ENCODE measurements at regions not wholly inside any gene's neighbourhood (a gene's known extent, or its start where the extent isn't known, plus 50 kb on each side); places are given as distances from the start of the nearest gene placed in this dataset.

DNA sequence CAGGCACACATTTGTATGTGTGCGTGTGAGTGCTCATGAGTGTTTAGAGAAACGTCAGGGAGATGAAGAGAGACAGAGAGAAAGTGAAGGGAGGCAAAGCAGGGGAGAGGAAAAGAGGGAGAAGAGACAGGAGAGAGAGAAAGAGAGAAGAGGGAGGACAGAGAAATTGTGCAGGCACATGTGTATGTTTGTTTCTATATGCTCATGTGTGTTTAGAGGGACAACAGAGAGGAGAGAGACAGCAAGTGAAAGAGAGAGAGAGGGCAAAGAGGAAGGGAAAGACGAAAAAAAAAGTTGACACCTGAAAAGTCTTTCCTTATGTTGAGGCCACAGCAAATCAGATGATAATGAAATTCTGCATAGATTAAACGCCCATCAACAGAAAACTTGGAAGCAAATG is 541.1 kb downstream of the TNS1 start:
- Mint-ChIP-seq H3K36me3 (ENCODE audit: unreplicated experiment) (no peaks in the 10 kb centered on the region), H3K27ac (ENCODE audit: unreplicated experiment) (no peak overlapping the region), H3K4me1 (ENCODE audit: low read depth, unreplicated experiment) (no peaks in the 10 kb centered on the region), H3K27me3 (ENCODE audit: unreplicated experiment) (no peaks in the 10 kb centered on the region), H3K4me3 (ENCODE audit: unreplicated experiment) (no peak overlapping the region), H3K9me3 (ENCODE audit: unreplicated experiment) (no peaks in the 10 kb centered on the region)
- no peak for DNase-seq
- TF ChIP-seq, protein P1, sequence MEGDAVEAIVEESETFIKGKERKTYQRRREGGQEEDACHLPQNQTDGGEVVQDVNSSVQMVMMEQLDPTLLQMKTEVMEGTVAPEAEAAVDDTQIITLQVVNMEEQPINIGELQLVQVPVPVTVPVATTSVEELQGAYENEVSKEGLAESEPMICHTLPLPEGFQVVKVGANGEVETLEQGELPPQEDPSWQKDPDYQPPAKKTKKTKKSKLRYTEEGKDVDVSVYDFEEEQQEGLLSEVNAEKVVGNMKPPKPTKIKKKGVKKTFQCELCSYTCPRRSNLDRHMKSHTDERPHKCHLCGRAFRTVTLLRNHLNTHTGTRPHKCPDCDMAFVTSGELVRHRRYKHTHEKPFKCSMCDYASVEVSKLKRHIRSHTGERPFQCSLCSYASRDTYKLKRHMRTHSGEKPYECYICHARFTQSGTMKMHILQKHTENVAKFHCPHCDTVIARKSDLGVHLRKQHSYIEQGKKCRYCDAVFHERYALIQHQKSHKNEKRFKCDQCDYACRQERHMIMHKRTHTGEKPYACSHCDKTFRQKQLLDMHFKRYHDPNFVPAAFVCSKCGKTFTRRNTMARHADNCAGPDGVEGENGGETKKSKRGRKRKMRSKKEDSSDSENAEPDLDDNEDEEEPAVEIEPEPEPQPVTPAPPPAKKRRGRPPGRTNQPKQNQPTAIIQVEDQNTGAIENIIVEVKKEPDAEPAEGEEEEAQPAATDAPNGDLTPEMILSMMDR (IDR thresholded peaks at IDR 0.05; ENCODE audit: partially characterized antibody, unreplicated experiment): no peak

DNA sequence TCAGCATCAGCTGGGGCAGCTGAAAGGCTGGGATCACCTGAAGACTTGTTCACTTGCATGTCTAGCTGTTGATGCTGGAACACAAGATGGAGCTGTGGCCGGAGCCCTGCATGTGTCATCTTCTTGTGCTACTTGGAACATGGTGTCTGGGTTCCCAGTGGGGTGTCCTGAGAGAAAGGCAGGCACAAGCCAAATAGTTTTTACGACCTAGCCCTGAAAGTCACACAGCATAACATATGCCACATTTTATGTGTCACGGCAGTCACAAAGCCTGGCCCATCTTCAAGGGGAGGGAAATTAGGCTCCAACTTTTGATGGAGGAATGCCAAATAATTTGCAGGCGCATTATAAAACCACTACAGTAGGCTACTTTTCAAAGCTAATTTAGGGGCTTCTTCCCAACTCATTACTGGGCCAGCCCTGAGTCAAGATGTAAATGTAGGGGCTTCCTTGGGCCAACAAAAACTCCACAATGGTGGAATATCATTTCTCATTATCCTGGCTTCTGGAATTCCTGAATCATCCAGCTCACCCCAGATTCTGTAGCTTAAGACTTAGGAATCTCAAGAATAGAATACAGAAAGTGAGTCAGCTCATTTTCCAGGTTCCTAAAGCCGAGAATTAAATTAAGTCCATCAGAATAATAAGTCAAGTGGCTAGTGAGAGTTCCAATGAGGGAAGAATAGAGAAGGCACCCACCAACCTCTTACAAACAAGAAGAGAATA is 543.0 kb downstream of the TNS1 start:
- no peaks in the 10 kb centered on the region for H3K9me3 Mint-ChIP-seq (ENCODE audit: unreplicated experiment)
- no peaks in the 10 kb centered on the region for H3K36me3 Mint-ChIP-seq (ENCODE audit: unreplicated experiment)
- TF ChIP-seq, protein P1 (IDR thresholded peaks at IDR 0.05; ENCODE audit: partially characterized antibody, unreplicated experiment): no peak
- no peak overlapping the region for H3K4me3 Mint-ChIP-seq (ENCODE audit: unreplicated experiment)
- H3K27me3 Mint-ChIP-seq (ENCODE audit: unreplicated experiment): no peaks in the 10 kb centered on the region
- H3K4me1 Mint-ChIP-seq (ENCODE audit: low read depth, unreplicated experiment): no peaks in the 10 kb centered on the region
- no peak for DNase-seq
- H3K27ac Mint-ChIP-seq (ENCODE audit: unreplicated experiment): no peak overlapping the region

DNA sequence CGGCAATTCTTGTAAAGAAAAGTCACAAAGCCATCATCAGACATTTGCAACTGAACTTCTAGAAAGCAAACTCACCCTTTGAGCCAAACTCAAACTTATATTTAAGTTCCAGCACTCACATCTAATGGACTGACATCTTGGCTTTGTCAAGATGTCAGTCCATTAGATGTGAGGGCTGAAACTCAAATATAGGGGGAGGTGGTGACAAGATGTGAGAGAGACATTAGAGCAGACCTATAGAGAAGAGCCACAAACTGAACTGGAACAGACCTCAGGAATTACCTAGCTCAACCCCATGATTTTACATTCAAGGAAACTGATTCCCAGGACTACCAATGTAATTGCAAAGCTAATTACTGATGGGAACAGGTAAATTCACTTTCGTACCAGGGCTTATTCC is 543.8 kb downstream of the TNS1 start:
- no peaks in the 10 kb centered on the region for H3K36me3 Mint-ChIP-seq (ENCODE audit: unreplicated experiment)
- no peak for DNase-seq
- no peaks in the 10 kb centered on the region for H3K4me1 Mint-ChIP-seq (ENCODE audit: low read depth, unreplicated experiment)
- TF ChIP-seq, protein P1 (IDR thresholded peaks at IDR 0.05; ENCODE audit: partially characterized antibody, unreplicated experiment): no peak
- H3K9me3 Mint-ChIP-seq (ENCODE audit: unreplicated experiment): no peaks in the 10 kb centered on the region
- no peaks in the 10 kb centered on the region for H3K27me3 Mint-ChIP-seq (ENCODE audit: unreplicated experiment)
- H3K27ac Mint-ChIP-seq (ENCODE audit: unreplicated experiment): no peak overlapping the region
- no peak overlapping the region for H3K4me3 Mint-ChIP-seq (ENCODE audit: unreplicated experiment)

DNA sequence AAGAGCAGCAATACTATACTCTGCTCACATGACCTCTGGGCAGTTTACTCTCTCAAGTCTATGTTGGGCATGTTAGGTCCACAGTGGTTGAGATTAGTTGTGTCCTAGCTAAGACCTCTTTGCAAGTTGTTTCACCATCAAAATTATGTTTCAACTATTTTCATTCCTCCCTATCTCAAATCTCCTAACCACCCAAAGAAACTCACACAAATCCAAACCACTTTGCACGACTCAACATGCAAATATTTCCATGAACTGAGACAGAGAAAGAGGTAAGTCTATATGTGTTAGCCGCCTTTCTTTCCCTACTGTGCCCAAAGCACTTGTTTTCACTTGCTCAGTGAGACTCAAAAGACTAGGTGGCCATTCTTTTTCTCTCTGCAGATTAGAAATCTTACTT is 546.8 kb downstream of the TNS1 start:
- Mint-ChIP-seq H3K27me3 (ENCODE audit: unreplicated experiment) (no peaks in the 10 kb centered on the region), H3K4me3 (ENCODE audit: unreplicated experiment) (no peak overlapping the region), H3K4me1 (ENCODE audit: low read depth, unreplicated experiment) (no peaks in the 10 kb centered on the region), H3K9me3 (ENCODE audit: unreplicated experiment) (no peaks in the 10 kb centered on the region), H3K27ac (ENCODE audit: unreplicated experiment) (no peak overlapping the region), H3K36me3 (ENCODE audit: unreplicated experiment) (no peaks in the 10 kb centered on the region)
- TF ChIP-seq, protein P1 (IDR thresholded peaks at IDR 0.05; ENCODE audit: partially characterized antibody, unreplicated experiment): no peak
- DNase-seq: no peak

DNA sequence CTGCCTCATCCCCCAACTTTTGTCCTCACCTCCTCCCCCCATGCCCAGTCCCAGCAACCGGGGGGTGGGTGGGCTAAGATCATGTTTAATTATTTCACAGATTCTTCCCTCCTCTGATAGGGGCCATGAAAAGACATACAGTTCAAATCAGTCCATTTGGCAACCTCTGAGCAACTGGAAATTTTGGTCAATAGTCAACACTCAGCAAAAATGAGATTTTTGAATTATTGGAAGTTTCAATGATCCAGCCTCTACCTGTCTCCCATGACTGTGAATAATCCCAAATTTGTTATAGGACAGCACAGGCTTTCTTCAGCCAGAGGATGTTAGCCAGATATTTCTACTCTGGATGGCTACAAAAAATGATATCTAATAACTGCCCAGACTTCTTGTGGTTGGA is 549.9 kb downstream of the TNS1 start:
- TF ChIP-seq, protein P1 (IDR thresholded peaks at IDR 0.05; ENCODE audit: partially characterized antibody, unreplicated experiment): no peak
- Mint-ChIP-seq H3K36me3 (ENCODE audit: unreplicated experiment) (no peaks in the 10 kb centered on the region), H3K4me3 (ENCODE audit: unreplicated experiment) (no peak overlapping the region), H3K27ac (ENCODE audit: unreplicated experiment) (no peak overlapping the region), H3K27me3 (ENCODE audit: unreplicated experiment) (no peaks in the 10 kb centered on the region), H3K4me1 (ENCODE audit: low read depth, unreplicated experiment) (peaks cover 5% of the 10 kb centered on the region), H3K9me3 (ENCODE audit: unreplicated experiment) (no peaks in the 10 kb centered on the region)
- DNase-seq: no peak

Data from glutamatergic neuron (in vitro differentiated cells).